ENCODE measurements at regions not wholly inside any gene's neighbourhood (a gene's known extent, or its start where the extent isn't known, plus 50 kb on each side); places are given as distances from the start of the nearest gene placed in this dataset.

- no peak overlapping the region for H3K27ac ChIP-seq (ENCODE audit: extremely low read depth, low read depth, low read length)
- H3K4me1 ChIP-seq (replicated peaks in 1 of 2; ENCODE audit: control insufficient read depth in 2 of 2, insufficient read depth in 2 of 2, low read length in 2 of 2): no peaks in the 10 kb centered on the region
- no peaks in the 10 kb centered on the region for H3K9me1 ChIP-seq (ENCODE audit: control insufficient read depth, insufficient read depth, low read length)
- no peaks in the 10 kb centered on the region for H3K36me3 ChIP-seq (ENCODE audit: control insufficient read depth, insufficient read depth, low read length)
- no peaks in the 10 kb centered on the region for H3K9me3 ChIP-seq (replicated peaks; ENCODE audit: control insufficient read depth, insufficient read depth, low read depth, low read length)
- no peaks in the 10 kb centered on the region for H3K79me2 ChIP-seq (ENCODE audit: control insufficient read depth, insufficient read depth, low read length)
- no TSS peak for BruUV-seq (replicated peaks)
- in situ Hi-C loops (cut with MboI) (no loop called here), intact Hi-C loops (cut with micrococcal nuclease) (no loop called here)
- H3K4me2 ChIP-seq (ENCODE audit: insufficient read depth, low read length): no peak overlapping the region
- TF ChIP-seq EP400 (IDR thresholded peaks at IDR 0.05): no peak
- no peak for TF ChIP-seq POLR2AphosphoS2 (IDR thresholded peaks at IDR 0.05; ENCODE audit: low read length)
- peak; percentile 28; the same call in 1 of the 2 replicates for TF ChIP-seq ATF7 (IDR thresholded peaks at IDR 0.05)
- no peak for TF ChIP-seq JUN (IDR thresholded peaks at IDR 0.05; ENCODE audit: borderline replicate concordance, low read depth, low read length)
- TF ChIP-seq JUN (CRISPR knock-in tag; IDR thresholded peaks at IDR 0.05; ENCODE audit: borderline replicate concordance): no peak
- TF ChIP-seq L3MBTL2 (IDR thresholded peaks at IDR 0.05): no peak
- peak; percentile 28; the same call in 1 of the 2 replicates for TF ChIP-seq TAL1 (IDR thresholded peaks at IDR 0.05)
- no peak for TF ChIP-seq CHD1 (IDR thresholded peaks at IDR 0.05; ENCODE audit: low read length)
- no peak for TF ChIP-seq RBBP5 (IDR thresholded peaks at IDR 0.05; ENCODE audit: borderline replicate concordance, insufficient read depth, low read length, poor library complexity, severe bottlenecking)
- peak; percentile 34 for TF ChIP-seq MEIS2 (IDR thresholded peaks at IDR 0.05; ENCODE audit: partially characterized antibody)
- TF ChIP-seq CBFA2T2 (conservative IDR thresholded peaks at IDR 0.05): peak; percentile 39
- no peak for TF ChIP-seq TRIM24 (IDR thresholded peaks at IDR 0.05)
- TF ChIP-seq MAZ (CRISPR knock-in tag; conservative IDR thresholded peaks at IDR 0.05 in 1 of 2, IDR thresholded peaks at IDR 0.05 in 1 of 2): no peak
- no peak for TF ChIP-seq ZNF778 (CRISPR knock-in tag; IDR thresholded peaks at IDR 0.05)
- TF ChIP-seq CBFA2T3 (IDR thresholded peaks at IDR 0.05): peak; percentile 60
- no peak for TF ChIP-seq GTF2E2 (tag; IDR thresholded peaks at IDR 0.05)
- TF ChIP-seq ZNF316 (IDR thresholded peaks at IDR 0.05): no peak
- TF ChIP-seq KDM2B (CRISPR knock-in tag; IDR thresholded peaks at IDR 0.05): no peak
- TF ChIP-seq NONO (IDR thresholded peaks at IDR 0.05; ENCODE audit: low read depth in 2 of 2, low read length in 1 of 2): no peak
- no peak for TF ChIP-seq ESRRB (CRISPR knock-in tag; IDR thresholded peaks at IDR 0.05; ENCODE audit: borderline replicate concordance)
- TF ChIP-seq ZEB2 (IDR thresholded peaks at IDR 0.05): no peak
- TF ChIP-seq COPS2 (conservative IDR thresholded peaks at IDR 0.05): no peak
- no peak for TF ChIP-seq RBM17 (IDR thresholded peaks at IDR 0.05; ENCODE audit: borderline replicate concordance, low read depth, low read length)
- FAIRE-seq (peak; percentile 15), DNase-seq (ENCODE audit: extremely low read depth in 1 of 4, low spot score in 3 of 4) (peak in 3 of 4 experiments; percentile 26 to 32 (median 30)), ATAC-seq (peak; percentile 51; the same call in 2 of the 3 replicates)
- no peak overlapping the region for H3K9ac ChIP-seq (ENCODE audit: insufficient read depth in 1 of 2, low read depth in 2 of 2, low read length in 2 of 2)
- no peak overlapping the region for H2AFZ ChIP-seq (ENCODE audit: low read depth, low read length)
- CTCF ChIA-PET (ENCODE audit: low intra/inter-chr PET ratio): no interaction called here
- POLR2A ChIA-PET: no interaction called here
- WGBS (ENCODE audit: insufficient coverage, low coverage, missing lambda C conversion rate): 0% methylated on average over 1 of the region's 1 CpG
- H4K20me1 ChIP-seq (replicated peaks; ENCODE audit: control insufficient read depth, insufficient read depth, low read length): no peaks in the 10 kb centered on the region
- no peak overlapping the region for H3K4me3 ChIP-seq
- H3K27me3 ChIP-seq (ENCODE audit: control insufficient read depth in 2 of 2, insufficient read depth in 2 of 2, low read length in 2 of 2): no peaks in the 10 kb centered on the region
These were observed 221.9 kb downstream of the CTH start for GRCh38 chr1:70633004-70633403.

Data from K562 (cell line).